Brain microvascular endothelial cell (primary cell): ENCODE measurements at regions not wholly inside any gene's neighbourhood (a gene's known extent, or its start where the extent isn't known, plus 50 kb on each side); places are given as distances from the start of the nearest gene placed in this dataset.

Source experiments
- DNase-seq: peaks from one replicate; pipeline ENCODE4 v3.0.0-alpha.2; 2020
- H3K27ac ChIP-seq: fragments of 250-450 bp; sonication (Bioruptor Pico); 2 replicates; pipeline ENCODE4 v1.5.1; 2020; ENCODE audit warnings: mild to moderate bottlenecking, moderate library complexity
- H3K27me3 ChIP-seq: fragments of 250-450 bp; sonication (Bioruptor Pico); replicated peaks from 2 replicates; pipeline ENCODE4 v1.5.1; 2020; ENCODE audit warnings: mild to moderate bottlenecking
- H3K36me3 ChIP-seq: fragments of 250-450 bp; sonication (Bioruptor Pico); replicated peaks from 2 replicates; pipeline ENCODE4 v1.5.1; 2020; ENCODE audit warnings: mild to moderate bottlenecking
- H3K4me3 ChIP-seq: 2 replicates; pipeline ENCODE4 v1.5.1; 2011; ENCODE audit warnings: low read depth, mild to moderate bottlenecking, control low read depth, low read length, moderate library complexity
- CTCF ChIP-seq: IDR thresholded peaks from 2 replicates; pipeline ENCODE4 v1.5.1; 2011; ENCODE audit warnings: low read depth, mild to moderate bottlenecking, moderate library complexity, low read length, control low read depth, inconsistent platforms; ENCODE audit errors: missing control alignments
- in situ Hi-C: cut with HindIII; loops from 2 replicates; pipeline ENCODE4 v1.10.0; 2017; ENCODE audit warnings: low sequenced_read_pairs, low pct_ligation_motif_present

- no peak overlapping the region for H3K27ac ChIP-seq
- in situ Hi-C loops = no loop called here
- no peaks in the 10 kb centered on the region for H3K27me3 ChIP-seq
- DNase-seq = no peak
- H3K36me3 ChIP-seq = no peaks in the 10 kb centered on the region
- no peak for TF ChIP-seq CTCF
- no peak overlapping the region for H3K4me3 ChIP-seq
These were observed 143.3 kb upstream of the TMTC4 start for GRCh38 chr13:100817928-100818327.

GRCh38 chr13:100815476-100816046, 141.0 kb upstream of the TMTC4 start:
- in situ Hi-C loops = no loop called here
- H3K36me3 ChIP-seq = no peaks in the 10 kb centered on the region
- no peak overlapping the region for H3K27ac ChIP-seq
- TF ChIP-seq CTCF = no peak
- no peaks in the 10 kb centered on the region for H3K27me3 ChIP-seq
- DNase-seq = no peak
- H3K4me3 ChIP-seq = no peak overlapping the region

GRCh38 chr13:100812982-100813584, 138.5 kb upstream of the TMTC4 start:
- DNase-seq = no peak
- TF ChIP-seq CTCF = no peak
- in situ Hi-C loops = no loop called here

GRCh38 chr13:100811928-100812327, 137.3 kb upstream of the TMTC4 start:
- no peak for TF ChIP-seq CTCF
- no peak overlapping the region for H3K4me3 ChIP-seq
- no peak for DNase-seq
- in situ Hi-C loops = no loop called here
- H3K27ac ChIP-seq = no peak overlapping the region
- no peaks in the 10 kb centered on the region for H3K36me3 ChIP-seq
- no peaks in the 10 kb centered on the region for H3K27me3 ChIP-seq

More at GRCh38 chr13:100812982-100813584, 138.5 kb upstream of the TMTC4 start:
- Histone ChIP-seq H3K36me3 (no peaks in the 10 kb centered on the region), H3K4me3 (no peak overlapping the region), H3K27me3 (no peaks in the 10 kb centered on the region), H3K27ac (no peak overlapping the region)

GRCh38 chr13:100811024-100811865, 136.7 kb upstream of the TMTC4 start:
- H3K36me3 ChIP-seq = no peaks in the 10 kb centered on the region
- no peaks in the 10 kb centered on the region for H3K27me3 ChIP-seq
- DNase-seq = no peak
- no peak for TF ChIP-seq CTCF
- in situ Hi-C loops = no loop called here
- no peak overlapping the region for H3K4me3 ChIP-seq
- H3K27ac ChIP-seq = no peak overlapping the region
